Fibroblast of peridontal ligament (primary cell): ENCODE measurements at regions not wholly inside any gene's neighbourhood (a gene's known extent, or its start where the extent isn't known, plus 50 kb on each side); places are given as distances from the start of the nearest gene placed in this dataset.

Experiments used
- DNase-seq: peaks from one replicate; pipeline ENCODE4 v3.0.0-alpha.2; 2010; ENCODE audit errors: extremely low read depth

GRCh38 chr9:73219985-73220626 lies 68.4 kb downstream of the ANXA1 start:
- peak; percentile 55 for DNase-seq

GRCh38 chr9:73223594-73223993 lies 71.9 kb downstream of the ANXA1 start:
- no peak for DNase-seq

- DNase-seq = no peak
These were observed 77.9 kb downstream of the ANXA1 start for GRCh38 chr9:73229543-73229942.

- DNase-seq = no peak
These were observed 78.6 kb downstream of the ANXA1 start for GRCh38 chr9:73230251-73230650.

GRCh38 chr9:73231203-73231602 lies 79.5 kb downstream of the ANXA1 start:
- no peak for DNase-seq

GRCh38 chr9:73233359-73234007 lies 81.8 kb downstream of the ANXA1 start:
- DNase-seq = no peak

- DNase-seq = no peak
These were observed 82.3 kb downstream of the ANXA1 start for GRCh38 chr9:73234008-73234360.

- no peak for DNase-seq
These were observed 85.5 kb downstream of the ANXA1 start for GRCh38 chr9:73237140-73237539.

- DNase-seq = no peak
These were observed 88.1 kb downstream of the ANXA1 start for GRCh38 chr9:73239570-73240265.

- DNase-seq = no peak
These were observed 91.4 kb downstream of the ANXA1 start for GRCh38 chr9:73243078-73243477.

- DNase-seq = no peak
These were observed 107.5 kb downstream of the ANXA1 start for GRCh38 chr9:73259086-73259696.

GRCh38 chr9:73260506-73260905 lies 108.8 kb downstream of the ANXA1 start:
- no peak for DNase-seq

- no peak for DNase-seq
These were observed 113.0 kb downstream of the ANXA1 start for GRCh38 chr9:73264631-73265030.

GRCh38 chr9:73265876-73266275 lies 114.2 kb downstream of the ANXA1 start:
- no peak for DNase-seq

GRCh38 chr9:73269430-73270101 lies 117.9 kb downstream of the ANXA1 start:
- DNase-seq = peak; percentile 76

GRCh38 chr9:73270967-73271721 lies 119.5 kb downstream of the ANXA1 start:
- peak; percentile 81 for DNase-seq

- no peak for DNase-seq
These were observed 128.4 kb downstream of the ANXA1 start for GRCh38 chr9:73280113-73280512.

- no peak for DNase-seq
These were observed 132.7 kb downstream of the ANXA1 start for GRCh38 chr9:73284377-73284776.

- peak; percentile 28 for DNase-seq
These were observed 142.7 kb downstream of the ANXA1 start for GRCh38 chr9:73294336-73294735.

- no peak for DNase-seq
These were observed 174.3 kb downstream of the ANXA1 start for GRCh38 chr9:73325983-73326382.

- DNase-seq = no peak
These were observed 175.5 kb downstream of the ANXA1 start for GRCh38 chr9:73327149-73327548.
